Left ventricle myocardium inferior (tissue), 1 donor: ENCODE measurements at regions not wholly inside any gene's neighbourhood (a gene's known extent, or its start where the extent isn't known, plus 50 kb on each side); places are given as distances from the start of the nearest gene placed in this dataset.

Source experiments
- DNase-seq: peaks from one replicate; pipeline ENCODE4 v3.0.0-alpha.2; 2020
- H3K27ac ChIP-seq: fragments of 200-600 bp; replicated peaks from 2 replicates; pipeline ENCODE4 v1.8.0; 2021
- H3K27me3 ChIP-seq: fragments of 200-600 bp; 2 replicates; pipeline ENCODE4 v1.8.0; 2021; ENCODE audit warnings: low read depth
- H3K36me3 ChIP-seq: fragments of 200-600 bp; 2 replicates; pipeline ENCODE4 v1.8.0; 2021
- H3K4me1 ChIP-seq: fragments of 200-600 bp; 2 replicates; pipeline ENCODE4 v1.8.0; 2021
- H3K4me3 ChIP-seq: fragments of 200-600 bp; 2 replicates; pipeline ENCODE4 v1.8.0; 2021; ENCODE audit warnings: mild to moderate bottlenecking, moderate library complexity
- H3K9me3 ChIP-seq: fragments of 200-600 bp; replicated peaks from 2 replicates; pipeline ENCODE4 v1.8.0; 2021
- intact Hi-C: fragments of 100-400 bp; cut with micrococcal nuclease; formaldehyde crosslinking; loops from one replicate; pipeline ENCODE4 v1.11.0; 2022
- TF ChIP-seq, protein P1 (sequence below): fragments of 200-600 bp; IDR thresholded peaks from 2 replicates; pipeline ENCODE4 v1.8.0; 2021; ENCODE audit warnings: antibody characterized with exemption, mild to moderate bottlenecking, borderline replicate concordance
- donor health status: DM: no; HTN: yes; CAD: no; lungs with severe emphysema.

- Histone ChIP-seq H3K9me3 (peaks cover 23% of the 10 kb centered on the region), H3K36me3 (no peaks in the 10 kb centered on the region), H3K4me3 (no peak overlapping the region), H3K27ac (no peak overlapping the region), H3K27me3 (no peaks in the 10 kb centered on the region), H3K4me1 (no peaks in the 10 kb centered on the region)
- intact Hi-C loops, result no loop called here
- TF ChIP-seq, protein P1, sequence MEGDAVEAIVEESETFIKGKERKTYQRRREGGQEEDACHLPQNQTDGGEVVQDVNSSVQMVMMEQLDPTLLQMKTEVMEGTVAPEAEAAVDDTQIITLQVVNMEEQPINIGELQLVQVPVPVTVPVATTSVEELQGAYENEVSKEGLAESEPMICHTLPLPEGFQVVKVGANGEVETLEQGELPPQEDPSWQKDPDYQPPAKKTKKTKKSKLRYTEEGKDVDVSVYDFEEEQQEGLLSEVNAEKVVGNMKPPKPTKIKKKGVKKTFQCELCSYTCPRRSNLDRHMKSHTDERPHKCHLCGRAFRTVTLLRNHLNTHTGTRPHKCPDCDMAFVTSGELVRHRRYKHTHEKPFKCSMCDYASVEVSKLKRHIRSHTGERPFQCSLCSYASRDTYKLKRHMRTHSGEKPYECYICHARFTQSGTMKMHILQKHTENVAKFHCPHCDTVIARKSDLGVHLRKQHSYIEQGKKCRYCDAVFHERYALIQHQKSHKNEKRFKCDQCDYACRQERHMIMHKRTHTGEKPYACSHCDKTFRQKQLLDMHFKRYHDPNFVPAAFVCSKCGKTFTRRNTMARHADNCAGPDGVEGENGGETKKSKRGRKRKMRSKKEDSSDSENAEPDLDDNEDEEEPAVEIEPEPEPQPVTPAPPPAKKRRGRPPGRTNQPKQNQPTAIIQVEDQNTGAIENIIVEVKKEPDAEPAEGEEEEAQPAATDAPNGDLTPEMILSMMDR, result no peak
- DNase-seq, result no peak
Observed at GRCh38 chr13:84563611-84564010, 681.3 kb upstream of the SLITRK1 start.

DNA sequence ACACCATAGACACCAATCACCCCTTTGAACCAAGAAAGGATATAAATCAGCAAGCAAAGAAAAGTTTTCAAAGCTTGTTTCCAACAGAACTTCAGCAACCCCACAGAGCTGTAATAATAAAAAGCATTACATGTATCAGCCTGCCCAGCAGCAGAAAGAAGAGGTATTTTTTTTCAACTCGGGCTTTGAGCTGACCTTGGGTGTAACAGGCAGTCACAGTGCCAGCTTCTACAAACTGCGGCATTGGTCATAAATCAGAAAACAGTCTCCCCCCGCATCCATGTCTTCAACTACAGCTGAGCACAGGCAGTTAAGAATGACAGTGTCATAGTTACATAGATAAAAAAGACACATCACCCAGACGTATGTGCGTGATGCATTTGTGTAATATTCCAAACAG, 671.0 kb upstream of the SLITRK1 start:
- no peak for DNase-seq
- TF ChIP-seq, protein P1, result no peak

DNA sequence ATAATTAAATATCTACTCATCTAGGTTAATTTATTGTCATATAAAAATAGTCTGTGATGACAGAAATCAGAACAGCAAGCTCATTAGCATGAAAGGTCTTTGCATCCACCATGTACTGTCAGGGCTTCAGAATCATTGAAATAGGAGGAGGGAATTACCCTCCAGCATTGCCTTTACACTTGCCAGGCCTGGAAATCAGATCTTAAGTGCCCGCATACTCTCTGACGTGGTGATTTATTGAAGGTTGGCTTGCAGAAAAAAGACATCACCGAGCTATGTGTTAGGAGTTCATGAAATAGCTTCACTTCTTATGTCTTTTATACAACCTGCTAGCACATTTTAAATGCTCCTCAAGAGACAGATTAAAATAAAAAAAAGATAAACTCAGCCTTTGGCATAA, 661.7 kb upstream of the SLITRK1 start:
- H3K36me3 ChIP-seq, result no peaks in the 10 kb centered on the region
- H3K4me1 ChIP-seq, result no peaks in the 10 kb centered on the region
- H3K27ac ChIP-seq, result no peak overlapping the region
- intact Hi-C loops, result no loop called here
- no peak for DNase-seq
- H3K4me3 ChIP-seq, result no peak overlapping the region
- H3K27me3 ChIP-seq, result no peaks in the 10 kb centered on the region
- TF ChIP-seq, protein P1, result no peak
- H3K9me3 ChIP-seq, result no peaks in the 10 kb centered on the region

More for the DNA sequence above, 671.0 kb upstream of the SLITRK1 start:
- no peaks in the 10 kb centered on the region for H3K36me3 ChIP-seq
- H3K4me1 ChIP-seq, result no peaks in the 10 kb centered on the region
- H3K9me3 ChIP-seq, result peaks cover 6% of the 10 kb centered on the region
- H3K27me3 ChIP-seq, result no peaks in the 10 kb centered on the region
- H3K27ac ChIP-seq, result no peak overlapping the region
- H3K4me3 ChIP-seq, result no peak overlapping the region
- intact Hi-C loops, result no loop called here

DNA sequence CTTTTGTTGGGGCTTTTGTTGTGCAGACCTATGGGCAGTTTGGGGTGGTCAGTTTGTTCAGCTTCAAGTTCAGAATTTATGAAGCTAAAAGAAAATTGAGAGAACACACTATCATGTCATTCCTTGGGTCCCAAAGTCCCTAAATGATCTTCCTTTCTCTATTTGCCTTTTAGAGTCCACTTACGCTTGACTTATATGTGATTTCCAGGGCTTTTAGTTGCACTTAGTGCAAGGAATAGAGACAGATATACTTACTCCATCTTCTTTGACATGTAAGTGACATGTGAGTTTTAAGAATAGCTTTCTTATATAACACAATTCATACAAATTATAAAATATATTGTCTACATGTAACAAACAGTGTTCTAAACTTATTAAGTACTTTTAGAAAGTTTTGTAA, 660.1 kb upstream of the SLITRK1 start:
- Histone ChIP-seq H3K27ac (no peak overlapping the region), H3K4me1 (no peaks in the 10 kb centered on the region), H3K9me3 (no peaks in the 10 kb centered on the region), H3K27me3 (no peaks in the 10 kb centered on the region), H3K36me3 (no peaks in the 10 kb centered on the region), H3K4me3 (no peak overlapping the region)
- no peak for DNase-seq
- intact Hi-C loops, result no loop called here
- TF ChIP-seq, protein P1, result no peak

DNA sequence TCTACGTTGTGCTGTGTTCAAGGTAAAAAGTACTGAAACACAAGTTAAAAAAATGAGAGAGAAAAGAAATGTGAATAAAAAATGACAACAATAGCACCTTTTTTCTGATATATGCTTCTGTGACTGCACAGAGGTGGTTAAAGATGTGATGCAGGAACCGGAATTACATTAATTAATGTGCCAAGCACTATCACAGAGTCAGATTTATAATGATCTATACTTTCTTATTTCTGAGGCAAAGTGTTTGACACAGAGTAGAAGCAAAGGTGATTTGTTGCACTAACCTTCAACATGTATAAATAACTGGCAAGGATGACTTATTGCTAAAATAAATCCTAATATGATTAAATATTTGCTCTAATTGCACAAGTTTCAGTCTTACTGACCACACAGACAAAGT, 654.6 kb upstream of the SLITRK1 start:
- intact Hi-C loops, result no loop called here
- DNase-seq, result no peak
- H3K4me1 ChIP-seq, result no peaks in the 10 kb centered on the region
- no peak overlapping the region for H3K4me3 ChIP-seq
- TF ChIP-seq, protein P1, result no peak
- no peak overlapping the region for H3K27ac ChIP-seq
- H3K27me3 ChIP-seq, result no peaks in the 10 kb centered on the region
- H3K9me3 ChIP-seq, result no peaks in the 10 kb centered on the region
- H3K36me3 ChIP-seq, result no peaks in the 10 kb centered on the region
